Suprapubic skin (tissue), 4 donors: ENCODE measurements at regions not wholly inside any gene's neighbourhood (a gene's known extent, or its start where the extent isn't known, plus 50 kb on each side); places are given as distances from the start of the nearest gene placed in this dataset.

Experiments
- DNase-seq, 2 donors: peaks; one replicate each; pipeline ENCODE4 v3.0.0-alpha.2; 2019; ENCODE audit warnings: low spot score in 2 of 2
- H3K27ac ChIP-seq: fragments of 200-600 bp; sonication (generic); one replicate; pipeline ENCODE4 v1.5.1; 2019
- H3K27me3 ChIP-seq: fragments of 200-600 bp; sonication (generic); one replicate; pipeline ENCODE4 v1.5.1; 2019
- H3K36me3 ChIP-seq: fragments of 200-600 bp; sonication (generic); one replicate; pipeline ENCODE4 v1.5.1; 2019
- H3K4me1 ChIP-seq: fragments of 200-600 bp; sonication (generic); one replicate; pipeline ENCODE4 v1.5.1; 2019
- H3K4me3 ChIP-seq: fragments of 200-600 bp; sonication (generic); one replicate; pipeline ENCODE4 v1.5.1; 2019; ENCODE audit warnings: mild to moderate bottlenecking
- H3K9me3 ChIP-seq: fragments of 200-600 bp; sonication (generic); one replicate; pipeline ENCODE4 v1.5.1; 2019
- EP300 ChIP-seq: sonication (generic); formaldehyde crosslinking; IDR thresholded peaks from one replicate; pipeline ENCODE4 v1.6.1; 2017; ENCODE audit warnings: antibody characterized with exemption
- POLR2A ChIP-seq, 2 donors: fragments of 450-650 bp; IDR thresholded peaks; one replicate each; pipeline ENCODE4 v1.6.1; 2017; ENCODE audit warnings: antibody characterized with exemption in 2 of 2, mild to moderate bottlenecking in 2 of 2, moderate library complexity in 2 of 2
- POLR2AphosphoS5 ChIP-seq, 3 donors: sonication (generic); formaldehyde crosslinking; IDR thresholded peaks; one replicate each; pipeline ENCODE4 v1.6.1; 2017; ENCODE audit warnings: antibody characterized with exemption in 3 of 3
- WGBS: methylation state at CpG from one replicate; pipeline ENCODE4 v1.1.5; 2018; 5-methylcytosine and 5-hydroxymethylcytosine counted together
- TF ChIP-seq, protein P1 (sequence below), 2 donors: fragments of 200-600 bp in 1 of 2; fragments of 450-650 bp in 1 of 2; sonication (generic) in 1 of 2; IDR thresholded peaks; one replicate each; pipeline ENCODE4 v1.5.1; 2016 to 2019; ENCODE audit warnings: antibody characterized with exemption in 2 of 2, mild to moderate bottlenecking in 1 of 2, moderate library complexity in 1 of 2

DNA sequence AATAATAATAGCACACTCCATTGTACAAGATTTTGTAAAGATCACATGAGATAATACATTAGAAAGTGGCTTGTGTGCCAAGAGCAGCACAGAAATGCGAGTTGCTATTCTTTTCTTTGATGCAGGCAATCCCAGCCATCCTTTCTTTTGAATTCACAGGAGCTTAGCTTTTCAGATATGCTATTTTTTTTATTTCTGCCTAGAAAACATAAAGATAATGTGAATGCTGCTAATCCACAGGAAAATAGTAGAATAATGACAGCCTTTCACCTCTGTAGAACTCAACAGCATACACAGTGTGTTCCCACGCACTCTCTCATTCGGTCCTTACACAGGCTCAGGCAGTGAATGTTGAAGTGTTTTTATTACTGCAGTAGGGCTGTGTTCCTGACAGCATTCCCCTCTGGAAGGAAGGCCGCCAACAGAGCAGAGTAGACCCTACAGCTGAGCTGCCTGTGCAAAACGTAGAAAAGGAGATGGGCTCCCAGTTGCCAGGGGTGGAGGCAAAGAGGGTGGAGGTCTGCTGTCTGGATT is 138.8 kb upstream of the TAPT1 start:
- Histone ChIP-seq H3K9me3 (no peaks in the 10 kb centered on the region), H3K4me1 (no peaks in the 10 kb centered on the region), H3K36me3 (no peaks in the 10 kb centered on the region), H3K27ac (no peak overlapping the region), H3K27me3 (no peaks in the 10 kb centered on the region), H3K4me3 (no peak overlapping the region)
- TF ChIP-seq POLR2A (IDR thresholded peaks at IDR 0.05) (no peak), EP300 (no peak), POLR2AphosphoS5 (IDR thresholded peaks at IDR 0.05) (no peak)
- TF ChIP-seq, protein P1, sequence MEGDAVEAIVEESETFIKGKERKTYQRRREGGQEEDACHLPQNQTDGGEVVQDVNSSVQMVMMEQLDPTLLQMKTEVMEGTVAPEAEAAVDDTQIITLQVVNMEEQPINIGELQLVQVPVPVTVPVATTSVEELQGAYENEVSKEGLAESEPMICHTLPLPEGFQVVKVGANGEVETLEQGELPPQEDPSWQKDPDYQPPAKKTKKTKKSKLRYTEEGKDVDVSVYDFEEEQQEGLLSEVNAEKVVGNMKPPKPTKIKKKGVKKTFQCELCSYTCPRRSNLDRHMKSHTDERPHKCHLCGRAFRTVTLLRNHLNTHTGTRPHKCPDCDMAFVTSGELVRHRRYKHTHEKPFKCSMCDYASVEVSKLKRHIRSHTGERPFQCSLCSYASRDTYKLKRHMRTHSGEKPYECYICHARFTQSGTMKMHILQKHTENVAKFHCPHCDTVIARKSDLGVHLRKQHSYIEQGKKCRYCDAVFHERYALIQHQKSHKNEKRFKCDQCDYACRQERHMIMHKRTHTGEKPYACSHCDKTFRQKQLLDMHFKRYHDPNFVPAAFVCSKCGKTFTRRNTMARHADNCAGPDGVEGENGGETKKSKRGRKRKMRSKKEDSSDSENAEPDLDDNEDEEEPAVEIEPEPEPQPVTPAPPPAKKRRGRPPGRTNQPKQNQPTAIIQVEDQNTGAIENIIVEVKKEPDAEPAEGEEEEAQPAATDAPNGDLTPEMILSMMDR (IDR thresholded peaks at IDR 0.05) = no peak
- DNase-seq = no peak
- WGBS = 70% methylated on average over 5 of the region's 5 CpGs

DNA sequence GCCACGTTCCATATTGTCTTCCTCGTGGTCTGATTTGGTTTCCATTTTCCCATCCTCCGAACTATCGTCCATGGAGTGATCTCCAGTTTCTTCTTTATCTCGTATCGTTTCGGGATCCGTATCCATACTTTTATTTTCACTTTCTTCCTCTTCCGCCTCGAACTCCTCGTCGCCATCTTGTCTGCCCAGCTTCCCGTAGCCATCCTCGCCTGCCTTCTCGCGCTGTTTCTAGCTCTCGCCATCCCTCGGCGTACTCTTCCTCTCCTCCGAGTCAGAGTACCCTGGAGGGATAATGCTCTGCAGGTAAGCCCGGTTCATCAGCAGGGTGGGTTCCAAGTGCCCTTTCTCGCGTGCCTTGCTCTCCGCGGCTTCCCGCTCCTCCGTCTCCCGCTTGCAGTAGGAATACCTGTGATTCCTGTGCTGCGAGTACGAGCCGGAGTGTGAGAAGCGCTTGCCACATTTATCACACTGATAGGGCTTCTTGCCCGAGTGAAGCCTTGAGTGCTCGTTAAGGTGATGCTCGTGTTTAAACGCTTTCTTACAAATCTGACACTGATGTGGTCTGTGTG is 134.5 kb upstream of the TAPT1 start:
- no peak for DNase-seq
- H3K27ac ChIP-seq = no peak overlapping the region
- no peaks in the 10 kb centered on the region for H3K27me3 ChIP-seq
- no peak for TF ChIP-seq EP300
- 94% methylated on average over 36 of the region's 36 CpGs for WGBS
- H3K4me1 ChIP-seq = no peaks in the 10 kb centered on the region
- H3K36me3 ChIP-seq = no peaks in the 10 kb centered on the region
- H3K9me3 ChIP-seq = no peaks in the 10 kb centered on the region
- H3K4me3 ChIP-seq = no peak overlapping the region

DNA sequence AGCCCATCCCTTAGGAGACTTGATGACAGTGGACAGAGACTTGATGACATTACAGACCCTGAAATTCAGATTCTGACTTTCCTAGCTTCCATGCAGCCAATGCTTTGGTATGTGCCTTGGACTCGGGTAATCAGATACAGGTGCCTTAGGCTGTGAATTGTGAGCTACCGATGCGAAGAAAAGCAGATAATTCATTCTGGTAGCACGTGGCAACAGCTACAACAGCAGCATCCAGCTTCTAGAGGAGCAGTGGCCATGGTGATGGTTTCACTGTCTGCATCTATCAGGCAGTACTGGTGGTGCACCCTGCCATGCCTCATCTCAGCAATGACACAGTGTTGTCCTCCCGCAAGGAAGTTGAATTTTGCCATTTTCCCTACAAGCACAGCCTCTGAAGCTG is 126.9 kb upstream of the TAPT1 start:
- H3K36me3 ChIP-seq = no peaks in the 10 kb centered on the region
- no peaks in the 10 kb centered on the region for H3K27me3 ChIP-seq
- no peak for DNase-seq
- H3K4me1 ChIP-seq = no peaks in the 10 kb centered on the region
- WGBS = 49% methylated on average over 5 of the region's 5 CpGs
- TF ChIP-seq POLR2A (IDR thresholded peaks at IDR 0.05) = no peak
- no peak overlapping the region for H3K4me3 ChIP-seq
- H3K27ac ChIP-seq = no peak overlapping the region
- H3K9me3 ChIP-seq = no peaks in the 10 kb centered on the region

DNA sequence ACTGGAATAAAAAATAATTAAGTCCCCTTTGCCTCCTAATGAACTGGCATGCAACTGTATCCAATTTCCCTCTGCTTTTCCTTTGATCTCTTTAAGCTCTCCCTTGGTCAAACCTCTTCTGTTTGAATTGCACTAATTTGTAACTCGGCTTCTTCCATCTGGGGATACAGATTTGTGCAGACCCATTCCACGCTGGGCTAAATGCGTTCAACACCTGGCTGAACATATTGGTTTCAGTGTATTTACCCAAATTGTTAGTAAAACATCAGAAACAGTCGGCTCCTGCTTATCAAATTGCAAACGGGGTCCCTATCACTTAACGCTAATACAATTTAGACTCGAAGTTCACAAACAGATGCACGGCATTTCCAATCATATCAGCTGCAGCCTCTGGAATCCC is 124.9 kb upstream of the TAPT1 start:
- Histone ChIP-seq H3K36me3 (no peaks in the 10 kb centered on the region), H3K27ac (no peak overlapping the region), H3K4me1 (no peaks in the 10 kb centered on the region), H3K4me3 (no peak overlapping the region), H3K27me3 (no peaks in the 10 kb centered on the region), H3K9me3 (no peaks in the 10 kb centered on the region)
- DNase-seq = no peak
- TF ChIP-seq POLR2AphosphoS5 (IDR thresholded peaks at IDR 0.05) (no peak), POLR2A (IDR thresholded peaks at IDR 0.05) (no peak), EP300 (no peak)
- TF ChIP-seq, protein P1 (IDR thresholded peaks at IDR 0.05) = no peak
- WGBS = 75% methylated on average over 8 of the region's 8 CpGs

DNA sequence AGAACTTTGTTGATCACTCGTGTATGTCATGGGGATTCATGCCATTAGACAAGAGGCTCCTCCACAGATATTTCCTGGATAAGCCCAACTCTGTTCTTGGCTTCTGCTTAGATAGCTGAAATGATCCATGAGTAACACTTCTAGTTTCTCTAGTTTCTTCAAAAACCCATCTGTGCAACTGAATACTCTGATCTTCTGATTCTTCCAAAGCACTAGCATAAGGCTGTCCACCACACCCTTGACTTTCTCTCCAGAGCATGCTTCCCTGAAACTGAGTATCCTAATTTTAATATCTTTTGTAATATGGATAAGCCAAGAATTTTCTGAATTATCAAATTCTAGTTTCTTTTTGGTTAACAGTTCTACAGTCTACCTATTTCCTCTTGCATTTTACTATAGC is 118.6 kb upstream of the TAPT1 start:
- no peak for DNase-seq
- H3K27me3 ChIP-seq = no peaks in the 10 kb centered on the region
- H3K4me1 ChIP-seq = no peaks in the 10 kb centered on the region
- no peak for TF ChIP-seq EP300
- no peak for TF ChIP-seq POLR2A (IDR thresholded peaks at IDR 0.05)
- TF ChIP-seq, protein P1 (IDR thresholded peaks at IDR 0.05) = no peak
- TF ChIP-seq POLR2AphosphoS5 (IDR thresholded peaks at IDR 0.05) = no peak
- no peak overlapping the region for H3K4me3 ChIP-seq
- H3K9me3 ChIP-seq = no peaks in the 10 kb centered on the region
- H3K27ac ChIP-seq = no peak overlapping the region
- 47% methylated on average over 1 of the region's 1 CpG for WGBS
- H3K36me3 ChIP-seq = no peaks in the 10 kb centered on the region

DNA sequence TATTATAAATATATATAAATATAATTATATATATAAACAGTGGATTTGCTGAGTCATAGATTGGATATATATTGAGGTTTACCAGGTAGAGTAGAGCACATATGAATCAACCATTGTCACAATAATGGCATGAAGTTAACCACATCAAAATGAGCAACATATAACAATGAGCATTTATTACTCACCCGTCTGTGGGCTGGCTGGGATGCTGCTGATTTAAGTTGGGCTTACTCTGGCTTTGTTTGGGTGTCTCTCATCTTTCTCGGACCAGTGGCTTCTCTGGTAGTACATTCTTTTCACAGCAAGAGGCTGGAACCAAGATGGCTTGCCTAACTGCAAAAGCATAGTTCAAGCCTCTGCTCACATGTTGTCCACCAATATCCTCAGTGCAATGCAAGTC is 111.7 kb upstream of the TAPT1 start:
- Histone ChIP-seq H3K27me3 (no peaks in the 10 kb centered on the region), H3K4me3 (no peak overlapping the region), H3K27ac (no peak overlapping the region), H3K9me3 (no peaks in the 10 kb centered on the region), H3K36me3 (no peaks in the 10 kb centered on the region), H3K4me1 (no peaks in the 10 kb centered on the region)
- DNase-seq = no peak
- TF ChIP-seq, protein P1 (IDR thresholded peaks at IDR 0.05) = no peak
- TF ChIP-seq POLR2AphosphoS5 (IDR thresholded peaks at IDR 0.05) = no peak
- TF ChIP-seq POLR2A (IDR thresholded peaks at IDR 0.05) = no peak
- no peak for TF ChIP-seq EP300
- WGBS = 68% methylated on average over 2 of the region's 2 CpGs
